ENCODE measurements at regions not wholly inside any gene's neighbourhood (a gene's known extent, or its start where the extent isn't known, plus 50 kb on each side); places are given as distances from the start of the nearest gene placed in this dataset.

- no peaks in the 10 kb centered on the region for H3K79me2 ChIP-seq (ENCODE audit: low read depth)
- H3K27ac ChIP-seq = no peak overlapping the region
- no peak overlapping the region for H3K4me2 ChIP-seq
- Mint-ChIP-seq H3K36me3 (no peaks in the 10 kb centered on the region), H3K27me3 (ENCODE audit: insufficient read depth, low read depth) (peaks cover 5% of the 10 kb centered on the region), H3K27ac (peak overlapping the region; percentile 32), H3K9me3 (peaks cover 6% of the 10 kb centered on the region), H3K4me3 (no peak overlapping the region), H3K4me1 (peaks cover 37% of the 10 kb centered on the region)
- no peak overlapping the region for H3K4me3 ChIP-seq
- DNase-seq (ENCODE audit: low spot score) = no peak
- H3F3A ChIP-seq (ENCODE audit: low read depth) = no peaks in the 10 kb centered on the region
- no peak overlapping the region for H2AFZ ChIP-seq (replicated peaks)
- no peak overlapping the region for H3K9ac ChIP-seq
- no peaks in the 10 kb centered on the region for H3K27me3 ChIP-seq
- TF ChIP-seq EZH2 (IDR thresholded peaks at IDR 0.05) = no peak
- TF ChIP-seq, protein P1, sequence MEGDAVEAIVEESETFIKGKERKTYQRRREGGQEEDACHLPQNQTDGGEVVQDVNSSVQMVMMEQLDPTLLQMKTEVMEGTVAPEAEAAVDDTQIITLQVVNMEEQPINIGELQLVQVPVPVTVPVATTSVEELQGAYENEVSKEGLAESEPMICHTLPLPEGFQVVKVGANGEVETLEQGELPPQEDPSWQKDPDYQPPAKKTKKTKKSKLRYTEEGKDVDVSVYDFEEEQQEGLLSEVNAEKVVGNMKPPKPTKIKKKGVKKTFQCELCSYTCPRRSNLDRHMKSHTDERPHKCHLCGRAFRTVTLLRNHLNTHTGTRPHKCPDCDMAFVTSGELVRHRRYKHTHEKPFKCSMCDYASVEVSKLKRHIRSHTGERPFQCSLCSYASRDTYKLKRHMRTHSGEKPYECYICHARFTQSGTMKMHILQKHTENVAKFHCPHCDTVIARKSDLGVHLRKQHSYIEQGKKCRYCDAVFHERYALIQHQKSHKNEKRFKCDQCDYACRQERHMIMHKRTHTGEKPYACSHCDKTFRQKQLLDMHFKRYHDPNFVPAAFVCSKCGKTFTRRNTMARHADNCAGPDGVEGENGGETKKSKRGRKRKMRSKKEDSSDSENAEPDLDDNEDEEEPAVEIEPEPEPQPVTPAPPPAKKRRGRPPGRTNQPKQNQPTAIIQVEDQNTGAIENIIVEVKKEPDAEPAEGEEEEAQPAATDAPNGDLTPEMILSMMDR (IDR thresholded peaks at IDR 0.05) = no peak
- TF ChIP-seq EZH2phosphoT487 (IDR thresholded peaks at IDR 0.05) = no peak
- no peaks in the 10 kb centered on the region for H3K36me3 ChIP-seq
- no peaks in the 10 kb centered on the region for H3K9me3 ChIP-seq (ENCODE audit: low read depth)
- H3K4me1 ChIP-seq = peaks cover 4% of the 10 kb centered on the region
- no peaks in the 10 kb centered on the region for H4K20me1 ChIP-seq (ENCODE audit: low read depth)
Measured at GRCh38 chr6:22883061-22883717, 313.8 kb downstream of the HDGFL1 start.

DNA sequence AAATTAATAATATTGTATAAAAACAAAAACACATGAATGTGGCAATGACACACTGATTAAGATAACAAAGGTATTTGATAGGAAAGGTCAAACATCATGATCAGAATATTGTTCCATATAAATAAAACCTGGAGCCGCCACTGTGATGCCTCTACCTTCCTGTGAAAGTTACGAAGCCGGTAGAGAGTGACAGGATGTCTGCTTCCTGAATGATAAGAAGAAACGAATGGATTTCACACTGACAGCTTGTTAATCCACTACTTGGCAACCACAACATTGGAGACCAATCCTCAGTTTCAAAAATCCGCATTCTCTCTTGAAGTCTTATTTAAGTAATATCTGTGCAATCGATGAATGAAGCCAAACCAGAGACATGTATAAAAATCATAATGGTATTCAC lies 315.1 kb downstream of the HDGFL1 start:
- H3K27ac ChIP-seq = no peak overlapping the region
- H3K36me3 Mint-ChIP-seq = no peaks in the 10 kb centered on the region

GRCh38 chr6:22886650-22887581 lies 317.6 kb downstream of the HDGFL1 start:
- Histone ChIP-seq H3K4me1 (peaks cover 4% of the 10 kb centered on the region), H3K36me3 (no peaks in the 10 kb centered on the region), H3K79me2 (ENCODE audit: low read depth) (no peaks in the 10 kb centered on the region), H3K9me3 (ENCODE audit: low read depth) (no peaks in the 10 kb centered on the region), H3K27ac (no peak overlapping the region), H3K4me3 (no peak overlapping the region), H3K4me2 (no peak overlapping the region), H4K20me1 (ENCODE audit: low read depth) (no peaks in the 10 kb centered on the region), H2AFZ (replicated peaks) (no peak overlapping the region), H3F3A (ENCODE audit: low read depth) (no peaks in the 10 kb centered on the region), H3K27me3 (no peaks in the 10 kb centered on the region), H3K9ac (no peak overlapping the region)
- Mint-ChIP-seq H3K36me3 (no peaks in the 10 kb centered on the region), H3K4me1 (peaks cover 17% of the 10 kb centered on the region), H3K4me3 (no peak overlapping the region), H3K27ac (no peak overlapping the region), H3K9me3 (peaks cover 6% of the 10 kb centered on the region), H3K27me3 (ENCODE audit: insufficient read depth, low read depth) (peaks cover 5% of the 10 kb centered on the region)
- TF ChIP-seq EZH2phosphoT487 (IDR thresholded peaks at IDR 0.05) = no peak
- DNase-seq (ENCODE audit: low spot score) = no peak

More for the DNA sequence above, 315.1 kb downstream of the HDGFL1 start:
- Histone ChIP-seq H3K9me3 (ENCODE audit: low read depth) (no peaks in the 10 kb centered on the region), H3K4me3 (no peak overlapping the region), H3K79me2 (ENCODE audit: low read depth) (no peaks in the 10 kb centered on the region), H3F3A (ENCODE audit: low read depth) (no peaks in the 10 kb centered on the region), H3K4me1 (peaks cover 4% of the 10 kb centered on the region), H2AFZ (replicated peaks) (no peak overlapping the region), H3K4me2 (no peak overlapping the region), H3K27me3 (no peaks in the 10 kb centered on the region), H4K20me1 (ENCODE audit: low read depth) (no peaks in the 10 kb centered on the region), H3K36me3 (no peaks in the 10 kb centered on the region), H3K9ac (no peak overlapping the region)
- DNase-seq (ENCODE audit: low spot score) = no peak
- H3K4me3 Mint-ChIP-seq = no peak overlapping the region
- no peak for TF ChIP-seq EZH2phosphoT487 (IDR thresholded peaks at IDR 0.05)
- TF ChIP-seq EZH2 (IDR thresholded peaks at IDR 0.05) = no peak
- TF ChIP-seq, protein P1 (IDR thresholded peaks at IDR 0.05) = no peak
- no peak overlapping the region for H3K27ac Mint-ChIP-seq
- peaks cover 30% of the 10 kb centered on the region for H3K4me1 Mint-ChIP-seq
- peaks cover 5% of the 10 kb centered on the region for H3K27me3 Mint-ChIP-seq (ENCODE audit: insufficient read depth, low read depth)
- H3K9me3 Mint-ChIP-seq = peaks cover 6% of the 10 kb centered on the region

Measured in neural progenitor cell (in vitro differentiated cells).